ENCODE measurements at regions not wholly inside any gene's neighbourhood (a gene's known extent, or its start where the extent isn't known, plus 50 kb on each side); places are given as distances from the start of the nearest gene placed in this dataset.

DNA sequence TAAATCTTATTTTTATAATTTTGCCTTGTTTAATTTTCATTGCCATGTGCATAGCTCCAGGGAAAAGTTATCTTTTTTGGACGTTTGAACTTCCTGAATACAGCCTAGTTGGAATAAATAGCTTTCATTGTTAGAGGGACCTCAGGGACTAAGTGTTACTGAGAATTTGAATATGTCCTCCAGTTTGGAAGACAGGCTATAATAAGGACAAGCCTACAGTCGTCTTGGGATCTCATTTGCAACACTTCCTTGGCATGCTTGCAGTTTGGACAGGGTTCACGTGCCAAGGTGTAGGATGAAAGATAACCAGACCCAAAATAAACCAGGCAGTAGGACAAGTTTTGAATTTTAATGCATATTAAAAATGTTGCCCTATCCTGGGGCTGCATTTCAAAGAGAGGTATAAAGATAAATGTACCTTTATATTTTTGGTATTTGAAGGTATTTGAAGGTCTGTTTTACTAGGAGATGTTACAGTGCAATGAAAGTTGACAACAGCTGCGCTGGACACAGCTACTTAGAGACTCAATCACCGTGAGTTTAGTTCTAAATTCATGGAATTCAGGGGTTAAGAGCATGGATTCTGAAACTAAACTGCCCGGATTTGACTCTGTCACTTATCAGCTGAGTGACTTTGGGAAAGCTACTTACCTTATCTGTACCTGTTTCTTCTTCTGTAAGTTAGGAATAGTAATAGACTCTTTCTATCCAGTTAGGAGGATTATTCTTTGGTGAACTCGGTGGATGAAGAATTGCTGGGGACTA is 134.1 kb downstream of the ACTBL2 start:
- Histone ChIP-seq H3K4me3 (no peak overlapping the region), H3K4me2 (no peak overlapping the region), H3K9me3 (no peaks in the 10 kb centered on the region), H3K4me1 (no peaks in the 10 kb centered on the region), H3K27ac (no peak overlapping the region)
- DNase-seq (ENCODE audit: low read depth in 1 of 2, low spot score in 1 of 2) (no peak), FAIRE-seq (no peak), ATAC-seq (no peak; a peak in 1 of 6 replicates)
- WGBS (ENCODE audit: missing lambda C conversion rate), result 50% methylated on average over 7 of the region's 7 CpGs
- no peak for TF ChIP-seq NPAS2 (CRISPR knock-in tag; IDR thresholded peaks at IDR 0.05; ENCODE audit: borderline replicate concordance)
- no peak for TF ChIP-seq ZFP36 (IDR thresholded peaks at IDR 0.05; ENCODE audit: borderline replicate concordance, partially characterized antibody)
- TF ChIP-seq, protein P1, sequence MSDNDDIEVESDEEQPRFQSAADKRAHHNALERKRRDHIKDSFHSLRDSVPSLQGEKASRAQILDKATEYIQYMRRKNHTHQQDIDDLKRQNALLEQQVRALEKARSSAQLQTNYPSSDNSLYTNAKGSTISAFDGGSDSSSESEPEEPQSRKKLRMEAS (IDR thresholded peaks at IDR 0.05), result no peak
- no peak for TF ChIP-seq RNF2 (IDR thresholded peaks at IDR 0.05; ENCODE audit: borderline replicate concordance, low read depth)
- no peak for TF ChIP-seq RCOR1 (IDR thresholded peaks at IDR 0.05; ENCODE audit: low read depth, low read length)
- TF ChIP-seq, protein P2, sequence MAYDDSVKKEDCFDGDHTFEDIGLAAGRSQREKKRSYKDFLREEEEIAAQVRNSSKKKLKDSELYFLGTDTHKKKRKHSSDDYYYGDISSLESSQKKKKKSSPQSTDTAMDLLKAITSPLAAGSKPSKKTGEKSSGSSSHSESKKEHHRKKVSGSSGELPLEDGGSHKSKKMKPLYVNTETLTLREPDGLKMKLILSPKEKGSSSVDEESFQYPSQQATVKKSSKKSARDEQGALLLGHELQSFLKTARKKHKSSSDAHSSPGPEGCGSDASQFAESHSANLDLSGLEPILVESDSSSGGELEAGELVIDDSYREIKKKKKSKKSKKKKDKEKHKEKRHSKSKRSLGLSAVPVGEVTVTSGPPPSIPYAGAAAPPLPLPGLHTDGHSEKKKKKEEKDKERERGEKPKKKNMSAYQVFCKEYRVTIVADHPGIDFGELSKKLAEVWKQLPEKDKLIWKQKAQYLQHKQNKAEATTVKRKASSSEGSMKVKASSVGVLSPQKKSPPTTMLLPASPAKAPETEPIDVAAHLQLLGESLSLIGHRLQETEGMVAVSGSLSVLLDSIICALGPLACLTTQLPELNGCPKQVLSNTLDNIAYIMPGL (CRISPR knock-in tag; IDR thresholded peaks at IDR 0.05; ENCODE audit: borderline replicate concordance), result no peak
- TF ChIP-seq EP300 (IDR thresholded peaks at IDR 0.05), result no peak
- TF ChIP-seq MAZ (IDR thresholded peaks at IDR 0.05; ENCODE audit: borderline replicate concordance, low read depth, low read length), result no peak
- TF ChIP-seq FOSB (CRISPR knock-in tag; IDR thresholded peaks at IDR 0.05), result no peak
- TF ChIP-seq, protein P3, sequence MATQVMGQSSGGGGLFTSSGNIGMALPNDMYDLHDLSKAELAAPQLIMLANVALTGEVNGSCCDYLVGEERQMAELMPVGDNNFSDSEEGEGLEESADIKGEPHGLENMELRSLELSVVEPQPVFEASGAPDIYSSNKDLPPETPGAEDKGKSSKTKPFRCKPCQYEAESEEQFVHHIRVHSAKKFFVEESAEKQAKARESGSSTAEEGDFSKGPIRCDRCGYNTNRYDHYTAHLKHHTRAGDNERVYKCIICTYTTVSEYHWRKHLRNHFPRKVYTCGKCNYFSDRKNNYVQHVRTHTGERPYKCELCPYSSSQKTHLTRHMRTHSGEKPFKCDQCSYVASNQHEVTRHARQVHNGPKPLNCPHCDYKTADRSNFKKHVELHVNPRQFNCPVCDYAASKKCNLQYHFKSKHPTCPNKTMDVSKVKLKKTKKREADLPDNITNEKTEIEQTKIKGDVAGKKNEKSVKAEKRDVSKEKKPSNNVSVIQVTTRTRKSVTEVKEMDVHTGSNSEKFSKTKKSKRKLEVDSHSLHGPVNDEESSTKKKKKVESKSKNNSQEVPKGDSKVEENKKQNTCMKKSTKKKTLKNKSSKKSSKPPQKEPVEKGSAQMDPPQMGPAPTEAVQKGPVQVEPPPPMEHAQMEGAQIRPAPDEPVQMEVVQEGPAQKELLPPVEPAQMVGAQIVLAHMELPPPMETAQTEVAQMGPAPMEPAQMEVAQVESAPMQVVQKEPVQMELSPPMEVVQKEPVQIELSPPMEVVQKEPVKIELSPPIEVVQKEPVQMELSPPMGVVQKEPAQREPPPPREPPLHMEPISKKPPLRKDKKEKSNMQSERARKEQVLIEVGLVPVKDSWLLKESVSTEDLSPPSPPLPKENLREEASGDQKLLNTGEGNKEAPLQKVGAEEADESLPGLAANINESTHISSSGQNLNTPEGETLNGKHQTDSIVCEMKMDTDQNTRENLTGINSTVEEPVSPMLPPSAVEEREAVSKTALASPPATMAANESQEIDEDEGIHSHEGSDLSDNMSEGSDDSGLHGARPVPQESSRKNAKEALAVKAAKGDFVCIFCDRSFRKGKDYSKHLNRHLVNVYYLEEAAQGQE (IDR thresholded peaks at IDR 0.05), result no peak
- TF ChIP-seq, protein P4, sequence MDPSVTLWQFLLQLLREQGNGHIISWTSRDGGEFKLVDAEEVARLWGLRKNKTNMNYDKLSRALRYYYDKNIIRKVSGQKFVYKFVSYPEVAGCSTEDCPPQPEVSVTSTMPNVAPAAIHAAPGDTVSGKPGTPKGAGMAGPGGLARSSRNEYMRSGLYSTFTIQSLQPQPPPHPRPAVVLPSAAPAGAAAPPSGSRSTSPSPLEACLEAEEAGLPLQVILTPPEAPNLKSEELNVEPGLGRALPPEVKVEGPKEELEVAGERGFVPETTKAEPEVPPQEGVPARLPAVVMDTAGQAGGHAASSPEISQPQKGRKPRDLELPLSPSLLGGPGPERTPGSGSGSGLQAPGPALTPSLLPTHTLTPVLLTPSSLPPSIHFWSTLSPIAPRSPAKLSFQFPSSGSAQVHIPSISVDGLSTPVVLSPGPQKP (IDR thresholded peaks at IDR 0.05; ENCODE audit: low read depth, low read length), result no peak
- no peak for TF ChIP-seq ATOH8 (CRISPR knock-in tag; IDR thresholded peaks at IDR 0.05; ENCODE audit: low read depth)
- TF ChIP-seq JUNB (IDR thresholded peaks at IDR 0.05), result no peak
- TF ChIP-seq NR3C1 (IDR thresholded peaks at IDR 0.05), result no peak
- no peak for TF ChIP-seq SMC3 (IDR thresholded peaks at IDR 0.05)
- TF ChIP-seq PBX3 (IDR thresholded peaks at IDR 0.05), result no peak
- TF ChIP-seq MYC (IDR thresholded peaks at IDR 0.05; ENCODE audit: borderline replicate concordance, low read length), result no peak
- no peak for TF ChIP-seq CTCF (IDR thresholded peaks at IDR 0.05)
- TF ChIP-seq RAD21 (conservative IDR thresholded peaks at IDR 0.05 in 1 of 2, IDR thresholded peaks at IDR 0.05 in 1 of 2), result no peak
- POLR2A ChIA-PET, result no interaction called here
- CTCF ChIA-PET, result interaction anchor here (1.1 to 1.4 kb wide), 3 partner anchors 10 to 1113 kb away, joined by 3 to 4 read pairs (median 3); no protein-coding TSS in a partner anchor
